ENCODE measurements at regions not wholly inside any gene's neighbourhood (a gene's known extent, or its start where the extent isn't known, plus 50 kb on each side); places are given as distances from the start of the nearest gene placed in this dataset.

GRCh38 chr18:25946540-25946939 lies 143.9 kb downstream of the SS18 start:
- no peaks in the 10 kb centered on the region for H3F3A ChIP-seq (ENCODE audit: insufficient read depth)
- H4K20me1 ChIP-seq (ENCODE audit: insufficient read depth), result no peaks in the 10 kb centered on the region
- no peaks in the 10 kb centered on the region for H3K4me1 ChIP-seq (ENCODE audit: insufficient read depth)
- H2AFZ ChIP-seq, result no peak overlapping the region
- in situ Hi-C loops (cut with MboI), result no loop called here
- no peak overlapping the region for H3K4me3 ChIP-seq
- 21 to 33% methylated on average over 1 of the region's 1 CpG for WGBS, 2 experiments (ENCODE audit: low coverage in 1 of 2, low lambda C conversion rate in 2 of 2, missing lambda C conversion rate in 2 of 2)
- H3K79me2 ChIP-seq (ENCODE audit: insufficient read depth), result no peaks in the 10 kb centered on the region
- no peaks in the 10 kb centered on the region for H3K9me3 ChIP-seq (ENCODE audit: low read depth)
- TF ChIP-seq EZH2 (IDR thresholded peaks at IDR 0.05; ENCODE audit: insufficient read depth, poor library complexity, severe bottlenecking) (no peak), EZH2phosphoT487 (IDR thresholded peaks at IDR 0.05; ENCODE audit: insufficient read depth, low read depth) (no peak)
- no peaks in the 10 kb centered on the region for H3K36me3 ChIP-seq (ENCODE audit: low read depth)
- H3K9ac ChIP-seq, result no peak overlapping the region
- no peak for DNase-seq
- no peak overlapping the region for H3K27ac ChIP-seq
- no peak overlapping the region for H3K4me2 ChIP-seq (ENCODE audit: unreplicated experiment)
- no peaks in the 10 kb centered on the region for H3K9me2 ChIP-seq (ENCODE audit: insufficient read depth)
- no peaks in the 10 kb centered on the region for H3K27me3 ChIP-seq (replicated peaks; ENCODE audit: insufficient read depth)

- no peaks in the 10 kb centered on the region for H3F3A ChIP-seq (ENCODE audit: insufficient read depth)
- WGBS, 2 experiments (ENCODE audit: low coverage in 1 of 2, low lambda C conversion rate in 2 of 2, missing lambda C conversion rate in 2 of 2), result 47 to 56% methylated on average over 1 of the region's 1 CpG
Observed at GRCh38 chr18:25935356-25935755, 155.1 kb downstream of the SS18 start.

GRCh38 chr18:25931126-25931525 lies 159.3 kb downstream of the SS18 start:
- H3K79me2 ChIP-seq (ENCODE audit: insufficient read depth), result no peaks in the 10 kb centered on the region
- H3K27me3 ChIP-seq (replicated peaks; ENCODE audit: insufficient read depth), result peaks cover 9% of the 10 kb centered on the region; the same call in 1 of the 2 replicates
- no peak overlapping the region for H3K27ac ChIP-seq
- in situ Hi-C loops (cut with MboI), result no loop called here
- no peak for TF ChIP-seq EZH2 (IDR thresholded peaks at IDR 0.05; ENCODE audit: insufficient read depth, poor library complexity, severe bottlenecking)
- no peak for TF ChIP-seq EZH2phosphoT487 (IDR thresholded peaks at IDR 0.05; ENCODE audit: insufficient read depth, low read depth)
- no peaks in the 10 kb centered on the region for H3K36me3 ChIP-seq (ENCODE audit: low read depth)
- H4K20me1 ChIP-seq (ENCODE audit: insufficient read depth), result no peaks in the 10 kb centered on the region
- no peak overlapping the region for H3K4me2 ChIP-seq (ENCODE audit: unreplicated experiment)
- no peak for DNase-seq
- H3K9me2 ChIP-seq (ENCODE audit: insufficient read depth), result no peaks in the 10 kb centered on the region
- no peak overlapping the region for H2AFZ ChIP-seq
- no peaks in the 10 kb centered on the region for H3K9me3 ChIP-seq (ENCODE audit: low read depth)
- no peak overlapping the region for H3K9ac ChIP-seq
- H3K4me1 ChIP-seq (ENCODE audit: insufficient read depth), result no peaks in the 10 kb centered on the region
- no peaks in the 10 kb centered on the region for H3F3A ChIP-seq (ENCODE audit: insufficient read depth)
- H3K4me3 ChIP-seq, result no peak overlapping the region
- WGBS, 2 experiments (ENCODE audit: low coverage in 1 of 2, low lambda C conversion rate in 2 of 2, missing lambda C conversion rate in 2 of 2), result 72 to 79% methylated on average over 1 of the region's 1 CpG

More at GRCh38 chr18:25935356-25935755, 155.1 kb downstream of the SS18 start:
- in situ Hi-C loops (cut with MboI), result no loop called here
- H3K4me2 ChIP-seq (ENCODE audit: unreplicated experiment), result no peak overlapping the region
- no peaks in the 10 kb centered on the region for H4K20me1 ChIP-seq (ENCODE audit: insufficient read depth)
- H3K9me3 ChIP-seq (ENCODE audit: low read depth), result no peaks in the 10 kb centered on the region
- no peaks in the 10 kb centered on the region for H3K4me1 ChIP-seq (ENCODE audit: insufficient read depth)
- peaks cover 13% of the 10 kb centered on the region for H3K27me3 ChIP-seq (replicated peaks; ENCODE audit: insufficient read depth)
- no peaks in the 10 kb centered on the region for H3K9me2 ChIP-seq (ENCODE audit: insufficient read depth)
- H3K36me3 ChIP-seq (ENCODE audit: low read depth), result no peaks in the 10 kb centered on the region
- no peak for TF ChIP-seq EZH2phosphoT487 (IDR thresholded peaks at IDR 0.05; ENCODE audit: insufficient read depth, low read depth)
- TF ChIP-seq EZH2 (IDR thresholded peaks at IDR 0.05; ENCODE audit: insufficient read depth, poor library complexity, severe bottlenecking), result no peak
- H2AFZ ChIP-seq, result no peak overlapping the region
- no peak overlapping the region for H3K4me3 ChIP-seq
- H3K9ac ChIP-seq, result no peak overlapping the region
- H3K79me2 ChIP-seq (ENCODE audit: insufficient read depth), result no peaks in the 10 kb centered on the region
- no peak overlapping the region for H3K27ac ChIP-seq
- DNase-seq, result no peak

- H3F3A ChIP-seq (ENCODE audit: insufficient read depth), result no peaks in the 10 kb centered on the region
- H3K9me3 ChIP-seq (ENCODE audit: low read depth), result no peaks in the 10 kb centered on the region
- H2AFZ ChIP-seq, result no peak overlapping the region
- H3K79me2 ChIP-seq (ENCODE audit: insufficient read depth), result no peaks in the 10 kb centered on the region
- H3K9me2 ChIP-seq (ENCODE audit: insufficient read depth), result no peaks in the 10 kb centered on the region
- H3K4me3 ChIP-seq, result no peak overlapping the region
- H3K36me3 ChIP-seq (ENCODE audit: low read depth), result no peaks in the 10 kb centered on the region
- in situ Hi-C loops (cut with MboI), result no loop called here
- WGBS, 2 experiments (ENCODE audit: low coverage in 1 of 2, low lambda C conversion rate in 2 of 2, missing lambda C conversion rate in 2 of 2), result 0 to 3% methylated on average over 2 of the region's 2 CpGs
- no peak for TF ChIP-seq EZH2 (IDR thresholded peaks at IDR 0.05; ENCODE audit: insufficient read depth, poor library complexity, severe bottlenecking)
- no peak for TF ChIP-seq EZH2phosphoT487 (IDR thresholded peaks at IDR 0.05; ENCODE audit: insufficient read depth, low read depth)
- no peaks in the 10 kb centered on the region for H4K20me1 ChIP-seq (ENCODE audit: insufficient read depth)
- H3K27me3 ChIP-seq (replicated peaks; ENCODE audit: insufficient read depth), result peaks cover 9% of the 10 kb centered on the region; the same call in 1 of the 2 replicates
- H3K9ac ChIP-seq, result no peak overlapping the region
- H3K4me1 ChIP-seq (ENCODE audit: insufficient read depth), result no peaks in the 10 kb centered on the region
- no peak for DNase-seq
- H3K27ac ChIP-seq, result no peak overlapping the region
- no peak overlapping the region for H3K4me2 ChIP-seq (ENCODE audit: unreplicated experiment)
Observed at GRCh38 chr18:25929787-25930186, 160.6 kb downstream of the SS18 start.

- Histone ChIP-seq H3F3A (ENCODE audit: insufficient read depth) (no peaks in the 10 kb centered on the region), H3K9me3 (ENCODE audit: low read depth) (no peaks in the 10 kb centered on the region), H4K20me1 (ENCODE audit: insufficient read depth) (no peaks in the 10 kb centered on the region), H3K9ac (no peak overlapping the region), H3K9me2 (ENCODE audit: insufficient read depth) (no peaks in the 10 kb centered on the region), H3K79me2 (ENCODE audit: insufficient read depth) (no peaks in the 10 kb centered on the region), H3K4me3 (no peak overlapping the region), H3K27me3 (replicated peaks; ENCODE audit: insufficient read depth) (peaks cover 7% of the 10 kb centered on the region; the same call in 1 of the 2 replicates), H3K27ac (no peak overlapping the region), H3K4me2 (ENCODE audit: unreplicated experiment) (no peak overlapping the region), H3K4me1 (ENCODE audit: insufficient read depth) (no peaks in the 10 kb centered on the region), H2AFZ (no peak overlapping the region), H3K36me3 (ENCODE audit: low read depth) (no peaks in the 10 kb centered on the region)
- no peak for DNase-seq
- whole genome bisulfite sequencing, 2 experiments (ENCODE audit: low coverage in 1 of 2, low lambda C conversion rate in 2 of 2, missing lambda C conversion rate in 2 of 2), result 40% methylated on average over 2 of the region's 2 CpGs
- in situ Hi-C loops (cut with MboI), result no loop called here
- TF ChIP-seq EZH2 (IDR thresholded peaks at IDR 0.05; ENCODE audit: insufficient read depth, poor library complexity, severe bottlenecking), result no peak
- TF ChIP-seq EZH2phosphoT487 (IDR thresholded peaks at IDR 0.05; ENCODE audit: insufficient read depth, low read depth), result no peak
Observed at GRCh38 chr18:25927830-25928229, 162.6 kb downstream of the SS18 start.

All from GM23248 (cell line).